GM18858 (cell line): ENCODE measurements at regions not wholly inside any gene's neighbourhood (a gene's known extent, or its start where the extent isn't known, plus 50 kb on each side); places are given as distances from the start of the nearest gene placed in this dataset.
A peak's percentile ranks its signal among the peaks of the same experiment; 100 is the strongest.

Experiments used
- ATAC-seq: cut with Tn5 transposase; IDR thresholded peaks from one replicate; pipeline ENCODE4 v1.9.1; 2021; ENCODE audit not compliant: unreplicated experiment

DNA sequence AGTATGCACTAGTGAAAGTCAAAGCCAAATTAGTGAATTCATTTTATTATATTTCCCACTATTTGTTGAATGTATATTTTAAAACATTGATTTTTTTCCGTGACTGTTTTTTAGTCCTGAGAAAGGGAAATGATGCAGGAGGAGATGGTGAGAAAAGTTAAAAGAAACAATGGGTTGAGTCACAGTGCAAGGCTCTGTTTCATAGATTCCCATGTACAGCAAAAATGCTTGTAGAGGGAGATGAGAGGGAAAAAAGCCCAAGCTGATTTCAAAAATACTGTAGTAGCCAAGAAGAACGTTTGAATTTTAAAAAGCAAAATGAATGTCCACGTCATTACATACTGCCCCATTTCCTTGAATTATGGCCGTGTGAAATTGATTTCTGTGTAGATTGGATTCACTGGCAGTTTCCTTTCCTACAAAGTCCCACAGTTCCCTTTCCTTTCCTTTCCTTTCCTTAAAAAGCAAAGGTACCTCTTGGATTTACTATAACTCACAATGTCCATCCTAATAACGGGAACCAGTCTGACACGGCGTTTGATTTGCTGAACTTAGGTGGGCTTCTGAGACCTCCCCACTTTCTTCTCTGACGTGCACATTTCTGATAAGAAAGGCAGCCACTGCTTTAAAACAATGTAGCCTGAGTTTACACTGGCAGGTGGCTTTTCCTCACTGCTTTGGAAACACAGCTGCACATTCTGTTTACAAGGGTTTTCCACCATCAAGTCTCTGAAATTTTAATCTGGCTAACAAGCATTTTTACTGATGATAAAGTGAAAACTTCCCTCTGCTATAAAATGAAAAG lies 63.7 kb downstream of the SPCS3 start:
- no peak for ATAC-seq

DNA sequence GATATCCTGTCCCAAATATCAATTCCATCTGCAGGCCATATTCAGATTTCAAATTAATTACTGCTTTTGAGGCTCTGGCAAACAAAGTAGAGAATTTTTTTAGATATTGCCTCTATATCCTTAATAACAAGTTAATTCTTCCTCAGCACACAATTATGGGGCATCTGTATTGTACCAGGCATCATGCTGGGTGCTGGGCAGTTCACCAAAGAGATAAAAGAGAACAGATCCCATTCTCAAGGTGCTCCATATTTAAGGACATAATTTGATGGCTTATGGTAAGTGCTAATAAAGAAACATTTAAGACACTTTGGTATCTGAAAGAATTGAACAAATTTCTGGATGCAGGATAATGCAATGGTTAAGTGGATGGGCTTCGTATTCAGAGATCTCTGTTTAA lies 65.8 kb downstream of the SPCS3 start:
- ATAC-seq = no peak

DNA sequence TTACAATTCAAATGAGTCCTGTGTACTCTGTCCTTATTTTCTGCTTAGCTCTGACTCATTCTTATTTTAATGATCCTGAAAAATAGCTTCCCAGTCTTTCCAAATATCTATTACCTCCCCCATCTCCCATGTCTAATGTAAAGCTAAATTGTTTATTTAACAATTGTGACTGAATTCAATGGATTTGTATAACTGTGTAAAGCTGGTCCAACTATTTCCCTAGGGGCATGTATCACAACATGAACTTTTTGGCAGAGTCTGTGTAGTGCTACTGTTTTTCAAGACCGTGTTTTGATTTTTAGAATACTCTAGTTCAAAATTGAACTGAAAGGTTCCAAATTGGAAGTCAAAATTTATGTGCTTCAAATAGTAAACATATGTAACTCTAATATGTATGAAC lies 67.8 kb downstream of the SPCS3 start:
- ATAC-seq = no peak

DNA sequence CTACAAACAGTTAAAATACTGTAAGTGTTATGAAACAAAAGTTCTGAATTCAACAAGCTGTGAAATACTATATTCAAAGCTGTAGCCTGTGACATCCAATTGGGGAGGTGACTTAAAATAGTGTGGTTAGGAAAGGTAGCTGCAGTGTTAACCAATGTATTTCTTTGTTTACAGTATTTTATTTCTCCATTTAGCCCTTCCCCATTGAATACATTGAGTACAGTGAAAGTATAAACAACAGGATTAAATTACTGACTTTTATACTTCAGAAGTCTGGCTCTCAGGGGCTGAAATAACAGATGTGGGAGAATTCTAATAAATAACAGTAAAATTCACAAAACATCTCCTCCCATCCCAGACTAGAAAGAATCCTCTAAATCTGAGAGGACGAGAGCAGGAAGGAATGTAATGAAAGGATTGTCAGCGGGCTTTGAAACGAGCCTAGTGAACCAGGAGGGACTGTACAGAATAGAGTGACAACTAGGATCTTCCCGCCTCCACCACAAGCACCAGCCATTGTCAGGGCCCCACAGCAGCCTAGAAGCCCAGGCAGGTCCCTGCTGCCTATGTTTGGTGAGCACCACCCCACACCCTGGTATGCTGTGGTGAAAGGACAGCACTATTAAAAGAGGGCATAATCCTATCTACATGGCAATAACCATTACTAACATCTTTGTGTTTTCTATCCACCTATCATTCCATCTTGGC lies 73.7 kb downstream of the SPCS3 start:
- no peak for ATAC-seq

DNA sequence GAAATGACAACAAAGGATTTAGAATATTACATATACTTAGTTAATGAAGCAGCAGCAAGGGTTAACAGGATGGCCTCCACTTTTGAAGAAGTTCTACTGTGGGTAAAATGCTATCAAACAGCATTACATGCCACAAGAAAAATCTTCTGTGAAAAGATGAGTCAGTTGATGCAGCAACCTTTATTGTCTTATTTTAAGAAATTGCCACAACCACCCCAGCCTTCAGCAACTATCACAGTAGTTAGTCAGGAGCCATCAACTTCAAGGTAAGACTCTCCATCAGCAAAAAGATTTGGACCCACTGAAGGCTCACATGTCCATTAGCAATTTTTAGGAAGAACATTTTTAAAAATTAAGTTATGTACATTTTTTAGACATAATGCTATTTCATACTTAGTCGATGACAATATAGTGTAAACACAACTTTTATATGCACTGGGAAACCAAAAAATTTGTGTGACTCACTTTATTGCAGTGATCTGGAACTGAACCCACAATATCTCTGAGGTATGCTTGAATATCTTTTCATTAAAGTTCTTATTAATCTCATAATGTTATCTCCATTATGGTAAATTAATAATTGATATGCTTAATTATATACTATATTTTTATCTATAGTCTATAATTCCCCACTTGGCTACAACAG lies 81.2 kb downstream of the SPCS3 start:
- no peak for ATAC-seq

DNA sequence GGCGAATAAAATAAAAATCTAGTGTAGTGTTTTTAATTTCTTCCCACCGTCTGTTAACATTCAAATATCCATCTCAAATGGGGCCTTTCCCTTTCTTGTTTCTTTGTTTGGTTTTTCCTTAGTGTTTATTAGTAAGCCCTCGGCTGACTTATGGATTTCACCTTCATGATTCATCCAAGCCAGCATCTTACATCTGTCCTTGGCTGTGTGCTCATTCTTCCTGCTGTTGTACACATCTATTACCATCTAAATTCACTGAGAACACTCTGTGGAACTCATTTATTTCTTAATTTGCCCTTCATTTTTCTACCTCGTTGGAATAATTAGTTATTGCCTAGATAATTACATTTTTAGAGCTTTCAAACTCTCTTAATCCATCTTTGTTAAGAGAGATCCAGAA lies 84.9 kb downstream of the SPCS3 start:
- ATAC-seq = no peak

DNA sequence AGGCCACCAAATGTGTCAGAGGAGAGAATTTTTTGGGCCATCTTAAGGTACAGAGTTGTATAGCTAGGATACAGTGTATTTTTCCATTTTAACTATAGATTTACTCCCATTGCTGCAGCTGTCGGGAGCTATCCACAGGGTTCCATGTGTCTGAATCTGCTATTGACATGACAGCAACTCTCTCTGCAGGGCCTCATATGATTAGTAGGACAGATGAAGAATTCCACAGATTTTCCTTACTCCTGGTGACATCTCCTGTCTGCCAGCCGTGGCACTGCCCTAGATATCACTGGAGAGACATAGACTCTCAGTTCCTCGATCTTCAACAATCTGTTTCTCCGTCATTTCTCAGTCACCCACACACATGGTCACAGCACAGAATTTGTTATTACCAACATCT lies 86.5 kb downstream of the SPCS3 start:
- no peak for ATAC-seq

DNA sequence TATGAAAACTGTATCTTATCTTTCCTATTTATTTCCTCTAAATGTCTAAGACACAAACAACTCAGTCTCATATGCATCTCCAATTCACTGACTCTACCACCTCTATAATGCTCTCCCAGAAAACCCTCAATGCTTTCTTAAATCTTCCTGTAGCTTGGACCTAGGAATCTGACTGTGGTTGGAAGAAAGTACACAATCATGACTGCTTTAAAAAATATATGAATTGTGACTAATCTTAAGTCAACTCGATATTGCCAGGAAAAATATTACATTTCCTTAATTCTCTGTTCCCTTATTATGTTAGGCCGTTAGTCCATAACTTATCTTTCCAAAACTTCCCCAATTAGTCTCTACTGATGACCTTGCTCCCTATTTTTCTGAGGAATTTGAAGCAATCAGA lies 87.0 kb downstream of the SPCS3 start:
- no peak for ATAC-seq

DNA sequence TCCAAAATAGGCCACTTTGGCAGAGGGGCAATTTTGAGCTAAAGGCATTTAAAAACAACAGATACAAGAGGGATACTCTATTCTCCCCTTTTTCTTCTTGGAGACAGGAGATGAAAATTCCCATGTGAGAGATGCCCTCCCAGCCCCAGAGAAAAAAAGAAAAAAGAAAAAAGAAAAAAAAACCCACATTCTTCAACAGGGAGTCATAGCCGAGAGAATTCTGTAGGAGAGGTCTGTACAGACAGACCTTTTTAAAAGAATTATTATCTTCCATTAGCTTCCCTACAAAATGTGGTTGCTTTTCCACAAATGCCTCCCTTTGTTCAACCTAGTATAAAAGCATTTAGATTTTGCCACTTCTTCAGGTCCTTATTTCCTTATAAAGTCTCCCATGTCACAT lies 89.9 kb downstream of the SPCS3 start:
- no peak for ATAC-seq

DNA sequence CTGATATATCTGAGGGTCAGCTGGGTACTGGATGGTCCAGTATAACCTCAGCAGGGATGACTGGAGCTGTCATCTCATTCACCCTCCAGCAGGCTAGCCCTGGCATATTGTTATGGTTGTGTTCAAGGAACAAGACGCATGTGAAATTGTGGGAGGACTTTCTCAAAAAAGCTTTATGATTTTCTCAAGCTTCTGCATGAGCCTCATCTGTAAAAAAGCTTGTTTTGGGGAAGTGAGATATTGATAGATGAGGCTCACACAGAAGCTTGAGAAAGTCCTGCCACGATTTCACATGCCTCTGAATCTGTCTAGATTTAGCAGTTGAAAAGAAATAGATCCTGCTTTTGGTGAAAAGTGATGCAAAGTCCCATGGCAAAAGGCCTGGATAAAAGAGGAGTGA lies 93.4 kb downstream of the SPCS3 start:
- ATAC-seq = peak; percentile 87

DNA sequence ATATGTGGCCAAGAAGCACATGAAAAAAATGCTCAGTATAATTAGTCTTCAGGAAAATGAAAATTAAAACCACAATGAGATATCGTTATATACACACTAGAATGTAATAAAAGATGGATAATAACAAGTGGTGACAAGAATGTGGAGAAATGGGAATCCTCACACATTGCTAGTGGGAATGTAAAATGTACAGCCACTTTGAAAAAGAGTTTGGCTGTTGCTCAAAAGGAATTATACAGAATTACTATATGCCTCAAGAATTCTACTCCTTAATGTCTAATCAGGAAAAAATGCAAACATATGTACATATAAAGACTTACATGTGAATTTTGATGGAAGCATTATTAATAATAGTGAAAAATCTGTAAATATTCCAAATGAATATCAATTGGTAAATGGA lies 102.2 kb downstream of the SPCS3 start:
- ATAC-seq = no peak

DNA sequence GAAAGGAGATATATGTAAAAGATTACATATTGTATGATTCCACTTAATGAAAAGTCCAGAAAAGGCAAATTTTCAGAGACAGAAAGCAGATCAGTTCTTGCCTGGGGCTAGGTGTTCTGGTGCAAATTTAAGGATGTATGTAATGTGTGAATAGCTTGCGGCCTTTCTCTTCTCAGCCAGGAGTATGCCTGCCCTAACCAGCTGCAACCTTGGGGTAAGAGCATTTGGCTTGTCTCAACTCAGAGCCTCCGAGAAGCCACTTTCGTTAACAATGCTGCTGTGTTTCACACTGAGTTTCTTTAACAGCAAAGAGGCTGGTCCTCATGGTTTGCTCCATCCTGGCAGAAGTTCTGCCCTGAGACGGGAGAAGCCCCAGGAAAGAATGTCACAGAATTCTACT lies 102.7 kb downstream of the SPCS3 start:
- no peak for ATAC-seq

DNA sequence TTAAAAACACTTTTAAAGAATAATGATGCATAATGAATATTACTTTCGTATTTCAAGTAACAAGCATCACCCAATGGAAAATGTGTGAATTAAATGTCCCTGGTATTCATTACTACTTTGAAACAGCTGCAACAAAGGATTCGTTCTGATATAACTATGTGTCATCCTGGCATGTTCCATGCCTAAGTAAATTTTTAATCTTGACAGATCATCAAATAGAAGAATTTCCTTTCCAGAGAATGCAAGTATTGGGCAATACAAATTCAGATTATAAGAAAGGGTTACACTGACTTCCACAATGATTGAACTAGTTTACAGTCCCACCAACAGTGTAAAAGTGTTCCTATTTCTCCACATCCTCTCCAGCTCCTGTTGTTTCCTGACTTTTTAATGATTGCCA lies 105.3 kb downstream of the SPCS3 start:
- ATAC-seq = no peak

DNA sequence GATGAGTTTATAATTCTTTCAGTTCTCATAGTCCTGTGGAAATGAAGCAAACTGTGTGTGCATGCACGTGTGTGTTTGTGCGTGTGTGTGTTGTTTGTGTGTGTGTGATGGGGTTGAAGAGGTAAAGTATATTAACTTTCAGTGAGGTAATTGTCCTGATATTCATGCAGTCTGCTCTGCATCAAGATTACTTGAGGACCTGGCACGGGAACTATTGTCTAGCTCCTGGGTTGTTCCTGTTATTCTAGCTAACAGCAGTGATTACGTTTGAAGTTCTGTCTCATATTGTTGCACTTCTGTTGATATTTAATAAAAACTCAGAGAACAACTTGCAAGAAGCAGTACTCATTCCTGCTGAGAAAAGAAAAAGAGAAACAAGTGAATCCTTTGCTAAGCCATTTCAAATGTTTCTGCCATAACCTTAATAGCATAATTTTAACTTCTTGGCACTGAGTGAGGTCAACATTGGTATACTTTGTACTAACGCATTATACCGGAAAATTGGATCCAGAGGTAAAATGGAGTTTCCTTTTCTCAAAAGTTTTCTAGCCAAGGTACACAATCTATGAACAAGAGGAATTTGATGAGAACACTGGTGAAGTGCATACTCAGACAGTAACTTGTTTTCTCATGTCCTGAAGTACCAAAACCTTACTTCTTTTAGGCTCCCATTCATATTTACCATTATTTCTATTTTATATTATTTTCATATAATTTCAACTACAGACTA lies 113.2 kb downstream of the SPCS3 start:
- no peak for ATAC-seq

DNA sequence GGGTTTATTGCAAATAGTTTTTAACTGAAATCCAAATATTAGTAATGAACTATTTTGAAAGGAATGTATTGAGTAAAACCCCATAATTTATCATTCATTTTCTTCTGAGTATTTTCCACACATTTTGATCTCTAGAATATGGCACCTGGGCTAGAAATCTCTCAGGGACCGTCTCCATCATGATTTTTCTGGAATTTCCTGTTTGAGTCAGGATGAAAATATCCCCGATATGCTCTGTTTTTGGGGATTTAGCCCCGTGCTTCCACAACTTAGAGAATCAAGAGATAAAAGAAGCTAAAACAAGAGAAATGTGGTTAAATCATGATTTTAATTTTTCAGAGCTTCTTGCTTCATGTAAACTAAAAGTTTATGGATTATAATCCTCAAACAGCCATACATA lies 114.2 kb downstream of the SPCS3 start:
- ATAC-seq = no peak

DNA sequence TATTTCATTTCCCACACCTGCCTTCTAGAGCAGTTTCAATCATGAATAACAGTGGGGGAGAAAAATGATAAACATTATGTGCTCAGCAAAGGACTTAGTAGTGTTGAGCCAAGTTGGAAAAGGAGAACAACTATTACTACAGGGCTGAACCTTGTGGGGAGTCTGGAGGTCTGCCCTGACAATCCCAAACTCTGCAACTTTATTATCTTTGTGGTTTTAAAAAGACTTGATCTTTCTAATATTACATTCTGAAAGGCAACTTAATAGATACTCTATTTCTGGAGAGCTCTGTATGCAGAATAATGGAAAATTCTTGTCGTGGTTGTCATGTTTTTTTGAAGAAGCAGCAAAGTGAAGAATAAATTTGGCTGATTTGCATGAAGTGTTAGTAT lies 116.1 kb downstream of the SPCS3 start:
- ATAC-seq = no peak

DNA sequence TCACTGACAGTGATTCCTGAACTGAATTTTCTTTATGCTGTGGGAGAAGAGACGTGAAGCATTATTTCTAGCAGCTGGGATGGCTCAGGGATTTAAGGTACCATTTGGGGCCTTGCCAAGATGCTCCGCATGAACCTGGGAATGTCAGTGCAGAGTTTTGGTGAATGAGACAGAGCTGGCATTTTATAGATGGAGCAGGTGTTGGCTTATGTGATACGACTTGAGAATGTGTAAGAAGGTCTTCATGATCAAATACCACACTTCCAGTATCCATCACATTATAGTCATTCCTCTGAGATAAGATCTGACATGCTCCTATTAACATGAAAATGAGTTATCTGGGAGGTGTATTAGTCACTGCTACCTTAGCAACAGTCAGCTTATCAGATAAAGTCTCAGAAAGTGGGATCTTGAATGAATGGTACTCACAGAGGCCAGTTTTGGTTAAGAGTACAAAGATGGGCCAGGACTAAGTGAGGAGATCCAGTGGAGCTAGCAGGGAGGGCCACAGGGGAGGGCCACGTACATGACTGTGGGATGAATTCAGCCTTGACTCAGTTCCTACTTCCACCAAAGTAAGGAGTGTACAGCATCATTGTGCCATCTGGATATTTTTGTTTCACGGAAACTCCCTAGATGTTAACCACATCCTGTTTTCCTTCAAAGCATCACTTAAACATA lies 116.7 kb downstream of the SPCS3 start:
- peak; percentile 52 for ATAC-seq

DNA sequence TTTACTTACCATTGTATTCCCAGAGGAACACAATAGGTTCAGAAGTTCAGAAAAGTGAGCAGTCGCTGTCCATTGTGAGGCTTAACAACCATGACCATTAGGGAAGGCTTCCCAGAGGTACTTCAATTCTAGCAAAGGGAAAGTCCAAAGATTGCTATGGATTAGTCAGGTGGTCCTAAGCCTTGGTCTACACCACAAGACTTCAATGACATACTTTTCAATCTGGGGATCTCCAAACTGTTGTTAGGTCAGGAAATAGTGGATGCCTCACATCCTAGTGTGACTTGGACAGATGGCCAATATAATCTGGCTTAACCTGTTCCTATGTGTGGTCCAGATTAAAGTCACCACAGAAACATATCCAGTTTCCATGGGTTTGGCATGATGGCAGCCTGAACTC lies 118.0 kb downstream of the SPCS3 start:
- no peak for ATAC-seq

DNA sequence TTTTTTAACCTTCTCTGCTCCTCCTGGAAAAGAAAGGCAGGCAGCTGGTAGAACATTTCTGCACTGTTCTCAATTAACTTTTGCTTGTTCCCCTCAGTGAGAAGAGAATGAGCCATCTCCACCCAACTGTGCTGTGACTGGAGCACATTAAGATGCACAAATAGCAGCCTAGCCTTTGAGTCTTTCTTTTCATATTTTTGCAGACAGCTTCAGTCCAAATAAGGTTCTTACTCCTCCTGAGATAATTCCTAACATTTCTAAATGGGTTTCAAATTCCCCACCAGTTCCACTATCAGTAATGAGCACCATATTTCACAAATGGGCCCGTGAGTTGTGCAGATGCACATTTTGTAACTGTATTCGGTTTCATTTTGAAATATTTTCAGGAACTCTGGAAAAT lies 118.6 kb downstream of the SPCS3 start:
- ATAC-seq = no peak

DNA sequence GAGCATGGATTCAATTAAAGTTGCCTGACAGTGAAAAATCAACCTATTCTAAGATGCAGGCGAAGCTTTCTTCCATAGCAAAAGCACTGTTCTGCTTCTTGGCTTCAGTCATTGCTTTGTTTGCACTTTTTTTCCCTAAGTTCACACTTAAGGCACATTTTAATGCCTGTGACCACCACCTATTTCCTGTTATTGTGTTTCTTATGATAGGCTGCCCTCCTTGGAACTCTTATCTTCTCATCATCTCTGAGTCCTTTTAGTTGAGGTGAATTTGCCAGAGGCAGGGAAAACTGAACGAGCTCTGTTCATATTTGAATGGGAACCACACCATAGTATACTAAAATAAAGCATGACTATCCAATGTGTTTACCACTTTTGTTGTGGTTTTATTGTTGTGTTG lies 119.8 kb downstream of the SPCS3 start:
- no peak for ATAC-seq

DNA sequence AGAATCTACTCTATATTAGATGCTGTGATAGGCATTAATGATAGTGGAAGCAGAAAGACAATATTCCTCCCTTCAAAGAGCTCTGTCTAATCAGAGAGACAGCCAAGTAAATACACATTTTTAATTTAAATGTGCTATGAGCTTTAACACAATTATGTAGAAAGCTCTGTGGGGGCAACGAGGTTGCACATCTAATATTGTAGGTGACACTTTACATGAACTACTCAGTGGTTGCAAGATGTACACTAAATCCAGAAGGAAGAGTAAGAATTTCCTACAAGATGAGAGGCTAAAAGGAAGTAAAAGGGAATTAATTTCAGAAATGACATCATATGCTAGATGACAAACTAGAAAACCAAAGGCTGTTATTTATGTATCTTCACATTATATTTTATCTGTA lies 120.9 kb downstream of the SPCS3 start:
- ATAC-seq = no peak
